ENCODE measurements at regions not wholly inside any gene's neighbourhood (a gene's known extent, or its start where the extent isn't known, plus 50 kb on each side); places are given as distances from the start of the nearest gene placed in this dataset.

GRCh38 chr6:126091466-126091865 lies 105.1 kb downstream of the TRMT11 start:
- DNase-seq = no peak

- DNase-seq = no peak
Observed at GRCh38 chr6:126093108-126093507, 106.8 kb downstream of the TRMT11 start.

GRCh38 chr6:126094411-126094810 lies 108.1 kb downstream of the TRMT11 start:
- no peak for DNase-seq

- no peak for DNase-seq
Observed at GRCh38 chr6:126100386-126100785, 114.0 kb downstream of the TRMT11 start.

- no peak for DNase-seq
Observed at GRCh38 chr6:126102358-126102757, 116.0 kb downstream of the TRMT11 start.

GRCh38 chr6:126103993-126104392 lies 117.7 kb downstream of the TRMT11 start:
- no peak for DNase-seq

GRCh38 chr6:126107475-126108166 lies 121.3 kb downstream of the TRMT11 start:
- DNase-seq = no peak

GRCh38 chr6:126110512-126111270 lies 124.4 kb downstream of the TRMT11 start:
- no peak for DNase-seq

- no peak for DNase-seq
Observed at GRCh38 chr6:126111327-126111726, 125.0 kb downstream of the TRMT11 start.

- DNase-seq = no peak
Observed at GRCh38 chr6:126112171-126112632, 125.9 kb downstream of the TRMT11 start.

- no peak for DNase-seq
Observed at GRCh38 chr6:126113261-126113660, 126.9 kb downstream of the TRMT11 start.

- DNase-seq = no peak
Observed at GRCh38 chr6:126117251-126117650, 130.9 kb downstream of the TRMT11 start.

GRCh38 chr6:126118058-126118755 lies 131.9 kb downstream of the TRMT11 start:
- DNase-seq = no peak

- DNase-seq = no peak
Observed at GRCh38 chr6:126118936-126119335, 132.6 kb downstream of the TRMT11 start.

- no peak for DNase-seq
Observed at GRCh38 chr6:126123226-126123625, 136.9 kb downstream of the TRMT11 start.

GRCh38 chr6:126127659-126128058 lies 141.3 kb downstream of the TRMT11 start:
- no peak for DNase-seq

GRCh38 chr6:126131246-126131645 lies 144.9 kb downstream of the TRMT11 start:
- no peak for DNase-seq

- no peak for DNase-seq
Observed at GRCh38 chr6:126133984-126134383, 147.6 kb downstream of the TRMT11 start.

GRCh38 chr6:126134491-126134890 lies 148.2 kb downstream of the TRMT11 start:
- no peak for DNase-seq

- no peak for DNase-seq
Observed at GRCh38 chr6:126140015-126140414, 153.7 kb downstream of the TRMT11 start.

GRCh38 chr6:126143761-126144251 lies 157.5 kb downstream of the TRMT11 start:
- DNase-seq = no peak

- no peak for DNase-seq
Observed at GRCh38 chr6:126145351-126145750, 159.0 kb downstream of the TRMT11 start.

- DNase-seq = no peak
Observed at GRCh38 chr6:126147291-126147815, 161.0 kb downstream of the TRMT11 start.

All from left kidney (tissue), 1 donor.